Upper lobe of left lung (tissue), 6 donors: ENCODE measurements at regions not wholly inside any gene's neighbourhood (a gene's known extent, or its start where the extent isn't known, plus 50 kb on each side); places are given as distances from the start of the nearest gene placed in this dataset.
"Not testable (repeated sequence)": the region's sequence is repeated elsewhere in the genome, so short reads cannot be mapped to it uniquely, and the experiment has no call there.

Experiments
- ATAC-seq, 2 donors: fragments of 200-7000 bp; cut with Tn5 transposase; one replicate each; pipeline ENCODE4 v1.9.1; 2022; ENCODE audit warnings: mild to moderate bottlenecking in 2 of 2, moderate library complexity in 2 of 2; ENCODE audit not compliant: low FRiP score in 2 of 2
- DNase-seq, 2 donors: peaks; one replicate each; pipeline ENCODE4 v3.0.0-alpha.2; 2019 to 2020
- H3K27ac ChIP-seq, 4 donors: fragments of 200-600 bp; sonication (generic); one replicate each; pipeline ENCODE4 v1.5.1; 2016 to 2019
- H3K27me3 ChIP-seq, 4 donors: fragments of 200-600 bp; sonication (generic); one replicate each; pipeline ENCODE4 v1.5.1; 2017 to 2019
- H3K36me3 ChIP-seq, 4 donors: fragments of 200-600 bp; sonication (generic); one replicate each; pipeline ENCODE4 v1.5.1; 2016 to 2019
- H3K4me1 ChIP-seq, 4 donors: fragments of 200-600 bp; sonication (generic); one replicate each; pipeline ENCODE4 v1.5.1; 2018 to 2019
- H3K4me3 ChIP-seq, 4 donors: fragments of 200-600 bp; sonication (generic); one replicate each; pipeline ENCODE4 v1.5.1; 2017 to 2019; ENCODE audit warnings: mild to moderate bottlenecking in 2 of 4, moderate library complexity in 1 of 4
- H3K9me3 ChIP-seq, 4 donors: fragments of 200-600 bp; sonication (generic); one replicate each; pipeline ENCODE4 v1.5.1; 2018 to 2019
- EP300 ChIP-seq, 4 donors: sonication (generic); formaldehyde crosslinking; IDR thresholded peaks; one replicate each; pipeline ENCODE4 v1.5.1; 2017; ENCODE audit warnings: antibody characterized with exemption in 4 of 4, control low read depth in 2 of 4
- POLR2A ChIP-seq, 4 donors: fragments of 450-650 bp; IDR thresholded peaks; one replicate each; pipeline ENCODE4 v1.5.1; 2016 to 2017; ENCODE audit warnings: antibody characterized with exemption in 4 of 4, mild to moderate bottlenecking in 2 of 4
- POLR2AphosphoS5 ChIP-seq, 2 donors: sonication (generic); formaldehyde crosslinking; IDR thresholded peaks; one replicate each; pipeline ENCODE4 v1.5.1; 2017; ENCODE audit warnings: antibody characterized with exemption in 2 of 2
- WGBS, 2 donors: methylation state at CpG; one replicate each; pipeline ENCODE4 v1.1.5; 2017 to 2018; 5-methylcytosine and 5-hydroxymethylcytosine counted together
- TF ChIP-seq, protein P1 (sequence below), 6 experiments: fragments of 450-650 bp in 4 of 6; fragments of 200-600 bp in 2 of 6; sonication (generic) in 2 of 6; IDR thresholded peaks; one replicate each; pipeline ENCODE4 v1.5.1; 2016 to 2019; ENCODE audit warnings: antibody characterized with exemption in 6 of 6
- donor health status: DM: no; HTN: no; CAD: no; lungs with moderate emphysema.
- donor health status: DM: no; HTN: yes; CAD: no; lungs with severe emphysema.

DNA sequence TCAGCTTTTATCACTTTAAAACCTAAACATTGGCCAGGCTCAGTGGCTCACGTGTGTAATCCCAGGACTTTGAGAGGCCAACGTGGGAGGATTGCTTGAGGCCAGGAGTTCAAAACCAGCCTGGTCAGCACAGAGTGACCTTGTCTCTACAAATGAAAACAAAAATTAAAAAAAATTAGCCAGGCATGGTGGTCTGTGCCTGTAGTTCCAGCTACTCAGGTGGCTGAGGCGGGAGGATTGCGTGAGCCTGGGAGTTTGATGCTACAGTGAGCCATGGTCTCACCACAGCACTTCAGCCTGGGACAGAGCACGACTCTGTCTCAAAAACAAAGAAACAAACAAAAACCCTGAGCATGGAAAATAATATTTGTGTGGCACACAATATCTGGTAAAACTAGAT lies 143.5 kb upstream of the HNRNPU start:
- no peak overlapping the region for H3K4me3 ChIP-seq
- 92 to 97% methylated on average over 5 of the region's 5 CpGs for WGBS, 2 donors
- no peak for DNase-seq
- TF ChIP-seq POLR2AphosphoS5 (IDR thresholded peaks at IDR 0.05), result no peak
- TF ChIP-seq EP300 (IDR thresholded peaks at IDR 0.05), result no peak
- TF ChIP-seq, protein P1, sequence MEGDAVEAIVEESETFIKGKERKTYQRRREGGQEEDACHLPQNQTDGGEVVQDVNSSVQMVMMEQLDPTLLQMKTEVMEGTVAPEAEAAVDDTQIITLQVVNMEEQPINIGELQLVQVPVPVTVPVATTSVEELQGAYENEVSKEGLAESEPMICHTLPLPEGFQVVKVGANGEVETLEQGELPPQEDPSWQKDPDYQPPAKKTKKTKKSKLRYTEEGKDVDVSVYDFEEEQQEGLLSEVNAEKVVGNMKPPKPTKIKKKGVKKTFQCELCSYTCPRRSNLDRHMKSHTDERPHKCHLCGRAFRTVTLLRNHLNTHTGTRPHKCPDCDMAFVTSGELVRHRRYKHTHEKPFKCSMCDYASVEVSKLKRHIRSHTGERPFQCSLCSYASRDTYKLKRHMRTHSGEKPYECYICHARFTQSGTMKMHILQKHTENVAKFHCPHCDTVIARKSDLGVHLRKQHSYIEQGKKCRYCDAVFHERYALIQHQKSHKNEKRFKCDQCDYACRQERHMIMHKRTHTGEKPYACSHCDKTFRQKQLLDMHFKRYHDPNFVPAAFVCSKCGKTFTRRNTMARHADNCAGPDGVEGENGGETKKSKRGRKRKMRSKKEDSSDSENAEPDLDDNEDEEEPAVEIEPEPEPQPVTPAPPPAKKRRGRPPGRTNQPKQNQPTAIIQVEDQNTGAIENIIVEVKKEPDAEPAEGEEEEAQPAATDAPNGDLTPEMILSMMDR (IDR thresholded peaks at IDR 0.05), result no peak
- TF ChIP-seq POLR2A (IDR thresholded peaks at IDR 0.05), result no peak
- no peaks in the 10 kb centered on the region for H3K36me3 ChIP-seq
- no peaks in the 10 kb centered on the region for H3K27me3 ChIP-seq
- H3K9me3 ChIP-seq, result no peaks in the 10 kb centered on the region
- ATAC-seq, result no peak
- no peaks in the 10 kb centered on the region for H3K4me1 ChIP-seq
- H3K27ac ChIP-seq, result no peak overlapping the region

DNA sequence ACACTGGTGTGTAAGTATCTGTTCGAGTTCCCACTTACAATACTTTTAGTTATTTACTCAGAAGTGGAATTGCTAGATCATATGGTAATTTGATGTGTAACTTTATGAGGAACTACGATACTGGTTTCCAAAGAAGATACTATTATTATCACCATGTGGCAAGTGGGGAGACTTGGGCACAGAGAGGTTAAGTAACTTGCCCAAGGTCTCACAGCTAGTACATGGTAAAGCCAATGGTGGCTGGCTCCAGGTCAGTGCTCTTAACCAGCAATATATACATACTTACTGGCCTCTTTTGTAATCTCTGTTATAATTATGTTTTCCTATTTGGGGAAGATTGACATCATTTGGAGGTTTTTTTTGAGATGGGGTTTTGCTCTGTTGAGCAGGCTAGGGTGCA lies 138.9 kb upstream of the HNRNPU start:
- no peak for DNase-seq
- H3K4me1 ChIP-seq, result no peaks in the 10 kb centered on the region
- TF ChIP-seq POLR2A (IDR thresholded peaks at IDR 0.05) (no peak), EP300 (IDR thresholded peaks at IDR 0.05) (no peak), POLR2AphosphoS5 (IDR thresholded peaks at IDR 0.05) (no peak)
- TF ChIP-seq, protein P1 (IDR thresholded peaks at IDR 0.05), result no peak

DNA sequence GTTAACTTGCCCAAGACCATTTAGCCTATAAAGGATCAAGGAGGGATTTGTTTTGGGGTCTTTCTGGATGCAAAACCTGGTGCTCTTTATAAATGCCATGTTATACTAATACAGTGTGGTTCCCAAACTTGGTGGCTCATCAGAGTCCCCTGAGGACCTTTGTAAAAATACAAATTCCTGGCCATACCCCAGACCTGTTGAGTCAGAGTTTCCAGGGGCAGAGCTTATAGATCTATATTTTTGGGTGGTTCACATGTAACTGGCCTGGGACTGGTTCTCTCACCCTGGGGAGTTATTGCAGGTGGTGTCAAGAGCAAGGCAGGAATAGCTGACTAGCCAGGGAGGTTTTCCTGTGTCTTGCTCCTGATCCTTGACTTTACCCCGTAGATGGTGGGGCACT lies 136.9 kb upstream of the HNRNPU start:
- ATAC-seq (no peak), DNase-seq (no peak)
- 82 to 92% methylated on average over 1 of the region's 1 CpG for WGBS, 2 donors
- no peak overlapping the region for H3K27ac ChIP-seq
- no peaks in the 10 kb centered on the region for H3K36me3 ChIP-seq
- H3K9me3 ChIP-seq, result no peaks in the 10 kb centered on the region
- H3K4me1 ChIP-seq, result no peaks in the 10 kb centered on the region
- H3K27me3 ChIP-seq, result no peaks in the 10 kb centered on the region
- TF ChIP-seq, protein P1 (IDR thresholded peaks at IDR 0.05), result no peak
- TF ChIP-seq EP300 (IDR thresholded peaks at IDR 0.05) (no peak), POLR2A (IDR thresholded peaks at IDR 0.05) (no peak), POLR2AphosphoS5 (IDR thresholded peaks at IDR 0.05) (no peak)
- H3K4me3 ChIP-seq, result no peak overlapping the region

More for the DNA sequence above, 138.9 kb upstream of the HNRNPU start:
- no peak overlapping the region for H3K27ac ChIP-seq
- H3K27me3 ChIP-seq, result no peaks in the 10 kb centered on the region
- no peak overlapping the region for H3K4me3 ChIP-seq
- ATAC-seq, result no peak
- WGBS, 2 donors, result 84 to 87% methylated on average over 2 of the region's 2 CpGs
- no peaks in the 10 kb centered on the region for H3K36me3 ChIP-seq
- H3K9me3 ChIP-seq, result no peaks in the 10 kb centered on the region

DNA sequence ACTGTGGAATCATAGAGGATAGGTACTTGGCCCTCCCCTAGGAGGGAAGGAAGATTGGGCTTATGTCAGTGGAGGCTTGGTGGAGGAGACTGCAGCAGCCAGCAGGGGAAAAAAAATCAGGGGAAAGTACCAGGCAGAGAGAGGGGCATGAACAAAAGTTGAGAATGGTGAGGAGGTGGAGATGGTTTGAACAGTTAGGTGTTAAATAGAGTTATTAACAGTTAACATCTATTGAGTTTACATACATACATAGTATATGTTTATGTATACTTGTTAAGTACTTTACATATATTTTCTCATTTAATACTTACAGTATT lies 136.5 kb upstream of the HNRNPU start:
- H3K36me3 ChIP-seq, result no peaks in the 10 kb centered on the region
- DNase-seq (no peak), ATAC-seq (no peak)
- H3K4me3 ChIP-seq, result no peak overlapping the region
- no peaks in the 10 kb centered on the region for H3K27me3 ChIP-seq
- peaks cover 0 to 4% (median 0%) of the 10 kb centered on the region in 4 donors for H3K4me1 ChIP-seq
- no peak overlapping the region for H3K27ac ChIP-seq
- no peaks in the 10 kb centered on the region for H3K9me3 ChIP-seq
- TF ChIP-seq POLR2AphosphoS5 (IDR thresholded peaks at IDR 0.05) (no peak), POLR2A (IDR thresholded peaks at IDR 0.05) (no peak), EP300 (IDR thresholded peaks at IDR 0.05) (no peak)
- TF ChIP-seq, protein P1 (IDR thresholded peaks at IDR 0.05), result no peak

DNA sequence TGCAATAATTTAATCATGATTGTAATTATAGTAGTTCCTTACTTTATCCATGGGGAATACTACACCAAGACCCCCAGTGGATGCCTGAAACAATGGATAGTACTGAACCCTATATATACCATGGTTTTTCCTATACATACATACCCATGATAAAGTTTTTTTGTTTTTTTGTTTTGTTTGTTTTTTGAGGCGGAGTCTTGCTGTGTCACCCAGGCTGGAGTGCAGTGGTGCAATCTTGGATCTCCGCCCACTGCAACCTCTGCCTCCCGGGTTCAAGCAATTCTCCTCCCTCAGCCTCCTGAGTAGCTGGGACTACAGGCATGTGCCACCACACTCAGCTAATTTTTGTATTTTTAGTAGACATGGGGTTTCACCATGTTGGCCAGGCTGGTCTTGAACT lies 135.3 kb upstream of the HNRNPU start:
- H3K27ac ChIP-seq, DNase-seq, H3K9me3 ChIP-seq, H3K36me3 ChIP-seq, H3K27me3 ChIP-seq, H3K4me3 ChIP-seq, ATAC-seq, H3K4me1 ChIP-seq: not testable (repeated sequence)
- WGBS, 2 donors, result 88 to 90% methylated on average over 3 of the region's 3 CpGs
